ENCODE measurements at regions not wholly inside any gene's neighbourhood (a gene's known extent, or its start where the extent isn't known, plus 50 kb on each side); places are given as distances from the start of the nearest gene placed in this dataset.

GRCh38 chr2:209321076-209321475, 102.8 kb upstream of the MAP2 start:
- FAIRE-seq, result no peak
- DNase-seq (ENCODE audit: extremely low spot score, insufficient read length, low read depth), result no peak

- FAIRE-seq, result no peak
- no peak for DNase-seq (ENCODE audit: extremely low spot score, insufficient read length, low read depth)
These were observed 102.3 kb upstream of the MAP2 start for GRCh38 chr2:209321581-209321980.

GRCh38 chr2:209322041-209322440, 101.8 kb upstream of the MAP2 start:
- FAIRE-seq, result no peak
- no peak for DNase-seq (ENCODE audit: extremely low spot score, insufficient read length, low read depth)

DNA sequence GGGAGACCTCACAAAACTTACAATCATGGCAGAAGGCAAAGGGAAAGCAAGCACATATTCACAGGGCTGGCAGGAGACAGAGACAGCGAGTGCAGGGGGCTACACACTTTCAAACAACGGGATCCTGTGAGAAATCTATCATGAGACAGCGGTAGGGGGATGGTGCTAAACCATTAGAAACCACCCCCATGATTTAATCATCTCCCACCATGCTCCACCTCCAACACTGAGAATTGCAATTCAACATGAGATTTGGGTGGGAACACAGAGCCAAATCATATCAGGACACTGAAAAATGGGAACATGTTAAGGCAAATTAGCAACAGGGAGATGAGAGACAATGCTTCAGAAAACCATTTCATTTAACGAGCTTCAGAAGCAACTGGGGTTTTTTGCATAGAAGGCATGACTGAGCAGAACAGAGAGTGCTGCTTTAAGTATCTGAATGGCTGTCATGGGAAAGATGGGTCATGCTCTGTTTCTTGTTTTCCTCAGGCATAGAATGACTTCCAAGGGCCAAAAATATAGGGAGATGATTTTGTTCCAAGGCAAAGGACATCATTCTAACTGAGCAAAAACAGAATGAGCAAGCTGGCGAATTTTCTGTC, 100.8 kb upstream of the MAP2 start:
- FAIRE-seq (no peak), DNase-seq (ENCODE audit: extremely low spot score, insufficient read length, low read depth) (no peak)

- no peak for DNase-seq (ENCODE audit: extremely low spot score, insufficient read length, low read depth)
- no peak for FAIRE-seq
These were observed 100.1 kb upstream of the MAP2 start for GRCh38 chr2:209323738-209324137.

- no peak for FAIRE-seq
- DNase-seq (ENCODE audit: extremely low spot score, insufficient read length, low read depth), result no peak
These were observed 99.6 kb upstream of the MAP2 start for GRCh38 chr2:209324281-209324680.

DNA sequence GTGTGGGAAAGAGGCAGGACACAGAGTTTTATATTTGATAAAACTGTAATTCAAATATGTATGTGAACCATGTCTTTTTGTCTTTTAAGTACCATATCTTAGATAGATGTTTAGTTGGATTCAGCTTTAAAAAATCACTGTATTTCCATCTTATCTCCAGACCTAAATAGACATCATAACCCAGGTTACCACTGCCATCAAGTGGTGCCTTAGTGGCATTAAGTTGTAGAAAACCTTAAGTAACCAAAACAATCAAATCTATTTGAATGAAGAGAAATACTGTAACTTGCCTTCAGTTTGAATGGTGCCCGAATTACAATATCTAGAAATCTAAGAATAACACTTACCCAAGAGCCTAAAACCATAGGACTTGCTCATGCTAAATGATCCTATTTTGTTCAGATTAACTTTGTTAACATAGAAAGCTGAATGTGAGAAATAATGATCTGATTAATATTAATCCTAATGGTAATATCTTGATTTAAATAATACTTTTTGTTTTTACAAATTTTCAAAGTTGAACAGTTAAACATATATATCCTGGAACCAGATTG, 92.5 kb upstream of the MAP2 start:
- DNase-seq (ENCODE audit: extremely low spot score, insufficient read length, low read depth), result no peak
- FAIRE-seq, result no peak

- peak; percentile 84 for FAIRE-seq
- no peak for DNase-seq (ENCODE audit: extremely low spot score, insufficient read length, low read depth)
These were observed 89.4 kb upstream of the MAP2 start for GRCh38 chr2:209334188-209335017.

GRCh38 chr2:209340522-209340921, 83.3 kb upstream of the MAP2 start:
- DNase-seq (ENCODE audit: extremely low spot score, insufficient read length, low read depth), result no peak
- FAIRE-seq, result no peak

DNA sequence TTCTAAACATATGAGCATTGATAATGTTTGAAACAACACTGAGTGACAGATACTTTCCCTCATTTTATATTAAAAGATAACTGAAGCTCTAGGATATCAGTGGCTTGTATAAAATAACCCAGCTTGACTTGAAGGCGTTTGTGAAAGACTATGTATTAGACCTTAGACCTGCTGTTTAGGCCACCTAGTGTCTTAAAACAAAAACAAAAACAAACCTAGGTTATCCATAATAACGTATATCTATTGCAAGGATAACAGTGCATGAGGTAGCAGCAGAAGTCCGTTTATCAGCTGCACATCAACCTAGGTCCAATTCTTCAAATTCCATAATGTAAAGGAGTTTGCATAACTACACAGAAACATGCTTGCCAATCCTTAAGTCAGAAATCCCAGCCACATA, 79.5 kb upstream of the MAP2 start:
- no peak for DNase-seq (ENCODE audit: extremely low spot score, insufficient read length, low read depth)
- no peak for FAIRE-seq

GRCh38 chr2:209348433-209348832, 75.4 kb upstream of the MAP2 start:
- no peak for FAIRE-seq
- DNase-seq (ENCODE audit: extremely low spot score, insufficient read length, low read depth), result no peak

DNA sequence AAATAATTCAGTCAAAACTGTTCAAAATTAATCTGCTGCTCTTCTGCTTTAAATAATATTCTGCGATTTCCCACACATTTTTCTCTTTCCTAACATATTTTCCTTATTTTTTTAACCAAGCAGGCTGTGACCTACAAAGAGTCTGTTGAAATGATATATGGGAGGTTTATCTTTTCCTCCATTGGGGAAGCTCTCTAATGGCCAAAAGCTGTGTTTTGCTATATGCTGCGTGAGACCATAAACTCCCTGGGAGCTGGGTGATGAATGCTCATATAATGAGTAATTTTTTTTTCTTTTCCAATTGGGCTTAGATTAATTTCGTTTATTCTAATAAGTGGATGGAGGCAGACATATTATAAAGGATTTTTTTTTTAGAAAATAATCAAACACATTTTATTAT, 72.2 kb upstream of the MAP2 start:
- FAIRE-seq (no peak), DNase-seq (ENCODE audit: extremely low spot score, insufficient read length, low read depth) (no peak)

DNA sequence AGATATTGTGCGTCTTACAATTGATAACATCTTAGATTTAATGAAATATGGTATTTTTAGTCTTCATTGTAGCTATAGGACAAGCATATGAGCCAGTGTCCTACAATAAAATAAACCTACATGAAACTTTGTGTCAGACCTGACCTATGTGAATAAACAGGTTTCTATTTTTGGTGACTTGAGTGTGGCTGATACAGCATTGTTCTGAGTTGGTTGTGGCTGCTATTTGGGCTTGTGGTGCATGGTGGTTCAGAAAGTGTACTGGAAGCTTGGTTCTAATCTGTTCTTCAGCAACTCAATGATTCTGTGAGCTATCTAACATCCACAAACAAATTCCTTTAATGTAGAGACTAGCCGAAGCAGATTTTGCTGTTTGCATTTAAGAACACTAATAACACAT, 64.9 kb upstream of the MAP2 start:
- DNase-seq (ENCODE audit: extremely low spot score, insufficient read length, low read depth) (no peak), FAIRE-seq (no peak)

DNA sequence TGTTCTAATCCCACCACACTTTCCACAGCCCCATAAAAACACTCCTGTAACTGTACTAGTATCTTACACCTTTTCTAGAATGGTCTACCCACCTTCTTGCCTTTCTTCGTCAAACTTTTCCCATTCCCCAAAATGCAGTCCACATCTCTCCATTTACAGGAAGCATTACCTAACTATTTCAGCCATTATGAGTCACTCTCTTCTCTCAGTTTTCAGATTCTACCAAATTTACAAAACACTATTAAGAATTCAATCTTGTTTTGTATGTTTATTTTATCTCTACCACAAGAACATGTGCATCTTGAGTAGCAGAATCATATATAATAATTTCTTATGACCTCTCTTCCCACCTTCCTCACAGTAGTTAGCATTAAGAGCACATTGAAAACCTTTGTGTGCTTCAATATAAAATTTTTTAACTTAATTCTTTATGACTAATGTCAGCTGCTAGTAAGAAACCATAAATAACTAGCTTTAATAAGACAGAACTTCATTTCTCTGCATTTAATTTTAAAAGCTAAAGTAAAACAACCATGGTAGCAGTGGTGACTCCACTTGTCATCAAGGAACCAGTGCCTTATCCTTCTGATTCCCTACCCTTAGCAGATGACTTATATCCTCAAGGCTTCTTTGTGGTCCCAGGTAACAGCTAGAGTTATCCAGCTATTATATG, 56.6 kb upstream of the MAP2 start:
- DNase-seq (ENCODE audit: extremely low spot score, insufficient read length, low read depth), result no peak
- FAIRE-seq, result no peak

- FAIRE-seq (no peak), DNase-seq (ENCODE audit: extremely low spot score, insufficient read length, low read depth) (no peak)
These were observed 55.4 kb upstream of the MAP2 start for GRCh38 chr2:209368406-209368805.

DNA sequence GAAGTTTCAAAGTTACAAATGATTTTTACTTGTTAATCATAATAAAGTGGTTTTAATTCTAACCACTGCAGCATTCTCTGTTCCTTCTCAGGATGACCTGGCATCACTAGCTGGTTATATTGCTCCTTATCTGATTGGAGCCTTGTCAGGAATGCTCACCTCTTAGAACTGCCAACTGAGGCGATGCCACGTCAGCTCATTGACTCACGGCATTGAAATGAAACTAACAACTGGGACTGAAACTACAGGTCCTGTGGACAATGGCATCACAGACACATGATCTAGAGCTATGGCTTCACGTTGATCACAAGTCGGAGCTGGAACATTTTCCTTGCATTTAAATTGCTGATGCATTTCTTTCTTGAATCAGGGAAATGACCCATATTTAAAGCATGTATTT, 54.9 kb upstream of the MAP2 start:
- DNase-seq (ENCODE audit: extremely low spot score, insufficient read length, low read depth) (no peak), FAIRE-seq (no peak)

GRCh38 chr2:209369656-209370055, 54.2 kb upstream of the MAP2 start:
- DNase-seq (ENCODE audit: extremely low spot score, insufficient read length, low read depth), result no peak
- no peak for FAIRE-seq

DNA sequence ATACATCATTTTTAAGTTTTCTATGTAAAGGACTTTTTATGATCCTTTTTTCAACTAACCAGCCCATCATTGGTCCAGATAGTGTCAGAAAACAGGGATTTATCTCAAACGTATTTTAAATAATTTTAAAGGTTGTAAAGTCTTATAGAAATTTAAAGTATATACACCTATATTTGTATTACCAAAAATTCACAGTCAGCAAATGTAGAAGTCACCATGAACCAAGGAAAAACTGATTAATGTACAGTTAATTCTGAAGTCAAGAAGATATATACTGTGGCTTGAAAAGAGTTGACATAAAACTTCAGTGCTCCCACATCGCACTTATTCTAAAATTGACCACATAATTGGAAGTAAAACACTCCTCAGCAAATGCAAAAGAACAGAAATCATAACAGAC, 52.4 kb upstream of the MAP2 start:
- FAIRE-seq (no peak), DNase-seq (ENCODE audit: extremely low spot score, insufficient read length, low read depth) (no peak)
